ENCODE measurements at regions not wholly inside any gene's neighbourhood (a gene's known extent, or its start where the extent isn't known, plus 50 kb on each side); places are given as distances from the start of the nearest gene placed in this dataset.

DNA sequence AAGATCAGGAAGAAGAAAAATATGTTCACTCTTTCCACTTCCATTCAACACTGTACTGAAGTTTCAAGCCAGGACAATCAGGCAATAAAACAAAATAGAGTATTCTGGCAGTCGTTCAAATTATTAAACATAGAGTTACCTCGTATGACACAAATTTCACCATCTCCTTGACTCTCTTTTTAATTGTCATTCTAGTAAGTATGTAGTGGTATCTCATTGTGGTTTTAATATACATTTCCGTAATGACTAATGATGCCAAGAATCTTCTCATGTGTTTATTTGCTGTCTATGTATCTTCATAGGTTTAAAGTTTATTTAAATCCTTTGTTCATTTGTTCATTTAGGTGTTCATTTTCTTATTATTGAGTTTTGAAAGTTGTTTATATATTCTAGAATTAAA, 352.2 kb downstream of the IDS start:
- H3K4me3 ChIP-seq (ENCODE audit: low read depth, low read length): no peak overlapping the region
- in situ Hi-C loops (cut with HindIII; ENCODE audit: low sequenced_read_pairs): no loop called here
- TF ChIP-seq CTCF (IDR thresholded peaks at IDR 0.05; ENCODE audit: low read depth, low read length, missing control alignments): no peak
- DNase-seq (ENCODE audit: low read depth): no peak

- in situ Hi-C loops (cut with HindIII; ENCODE audit: low sequenced_read_pairs): no loop called here
- peak; percentile 16 for DNase-seq (ENCODE audit: low read depth)
- no peak overlapping the region for H3K4me3 ChIP-seq (ENCODE audit: low read depth, low read length)
- TF ChIP-seq CTCF (IDR thresholded peaks at IDR 0.05; ENCODE audit: low read depth, low read length, missing control alignments): no peak
Observed at GRCh38 chrX:149151805-149152757, 353.0 kb downstream of the IDS start.

DNA sequence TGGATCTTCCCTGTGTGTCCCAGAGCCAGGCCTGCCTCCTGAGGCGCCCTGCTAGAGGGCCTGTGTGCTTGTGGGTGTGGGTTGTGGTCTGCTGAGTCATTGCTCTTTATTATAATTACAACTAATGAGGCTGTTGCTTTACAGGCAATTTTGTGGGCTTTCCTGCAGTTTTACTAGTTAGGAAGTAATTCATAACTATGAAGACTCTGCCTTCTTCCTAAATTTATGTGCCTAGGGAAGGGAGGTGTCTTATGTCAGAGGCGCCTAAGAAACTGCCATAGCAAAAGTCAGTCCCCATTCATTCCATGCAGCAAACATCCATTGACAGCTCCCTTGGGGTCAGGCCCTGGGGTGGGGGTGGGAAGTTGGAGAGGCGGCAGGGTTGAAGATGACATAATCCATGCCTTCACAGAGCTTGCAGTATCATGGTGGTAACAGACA, 359.2 kb downstream of the IDS start:
- in situ Hi-C loops (cut with HindIII; ENCODE audit: low sequenced_read_pairs): no loop called here
- DNase-seq (ENCODE audit: low read depth): no peak
- no peak for TF ChIP-seq CTCF (IDR thresholded peaks at IDR 0.05; ENCODE audit: low read depth, low read length, missing control alignments)

GRCh38 chrX:149131774-149132173, 373.3 kb downstream of the IDS start:
- TF ChIP-seq CTCF (IDR thresholded peaks at IDR 0.05; ENCODE audit: low read depth, low read length, missing control alignments): no peak
- no peak for DNase-seq (ENCODE audit: low read depth)
- in situ Hi-C loops (cut with HindIII; ENCODE audit: low sequenced_read_pairs): no loop called here
- no peak overlapping the region for H3K4me3 ChIP-seq (ENCODE audit: low read depth, low read length)

More for the DNA sequence above, 359.2 kb downstream of the IDS start:
- H3K4me3 ChIP-seq (ENCODE audit: low read depth, low read length): no peak overlapping the region

- TF ChIP-seq CTCF (IDR thresholded peaks at IDR 0.05; ENCODE audit: low read depth, low read length, missing control alignments): no peak
- H3K4me3 ChIP-seq (ENCODE audit: low read depth, low read length): no peak overlapping the region
- DNase-seq (ENCODE audit: low read depth): no peak
- in situ Hi-C loops (cut with HindIII; ENCODE audit: low sequenced_read_pairs): no loop called here
Observed at GRCh38 chrX:149129767-149130166, 375.3 kb downstream of the IDS start.

DNA sequence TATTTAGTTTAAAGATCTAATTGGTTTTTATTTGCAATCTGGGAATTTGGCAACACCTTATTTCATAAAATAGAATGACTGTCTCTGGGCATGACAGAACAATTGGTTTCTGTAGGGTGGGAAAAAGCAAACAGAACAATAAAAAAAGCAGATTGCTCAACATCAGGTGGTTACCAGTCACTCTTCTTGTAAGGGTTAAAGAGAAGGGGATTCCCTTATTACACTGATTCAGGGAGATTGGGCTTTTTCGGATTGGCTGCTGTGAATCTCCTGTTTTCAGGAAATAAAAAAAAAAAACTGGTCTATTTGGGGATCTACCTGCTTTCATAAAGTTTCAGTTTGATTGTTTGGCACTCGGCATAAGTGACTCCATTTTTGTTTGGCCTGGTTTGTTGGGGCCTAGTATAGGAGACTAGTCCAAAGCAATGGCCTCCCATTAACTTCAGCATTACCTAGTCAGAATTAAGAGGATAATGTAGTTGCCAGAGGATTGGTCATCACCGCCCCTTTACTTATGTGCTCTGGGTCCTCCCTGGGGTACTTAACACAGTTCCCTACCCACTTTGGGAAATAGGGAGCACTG, 380.5 kb downstream of the IDS start:
- in situ Hi-C loops (cut with HindIII; ENCODE audit: low sequenced_read_pairs): no loop called here
- no peak for DNase-seq (ENCODE audit: low read depth)
- H3K4me3 ChIP-seq (ENCODE audit: low read depth, low read length): no peak overlapping the region
- TF ChIP-seq CTCF (IDR thresholded peaks at IDR 0.05; ENCODE audit: low read depth, low read length, missing control alignments): no peak
